ENCODE measurements at regions not wholly inside any gene's neighbourhood (a gene's known extent, or its start where the extent isn't known, plus 50 kb on each side); places are given as distances from the start of the nearest gene placed in this dataset.

GRCh38 chr5:3102531-3102930 is 351.1 kb upstream of the IRX2 start:
- Histone ChIP-seq H3K4me3 (ENCODE audit: control extremely low read depth in 1 of 5, extremely low read depth in 1 of 5, insufficient read depth in 1 of 5, low read depth in 2 of 5, low read length in 4 of 5) (no peak overlapping the region), H3K4me1 (ENCODE audit: control insufficient read depth in 2 of 2, insufficient read depth in 2 of 2, low read length in 2 of 2) (no peaks in the 10 kb centered on the region), H3K9ac (ENCODE audit: low read length) (no peak overlapping the region), H3K4me2 (replicated peaks; ENCODE audit: low read depth, low read length, poor library complexity, severe bottlenecking) (no peak overlapping the region), H4K20me1 (ENCODE audit: control insufficient read depth, insufficient read depth, low read length, poor library complexity, severe bottlenecking) (no peaks in the 10 kb centered on the region), H3K36me3 (replicated peaks in 1 of 2; ENCODE audit: control extremely low read depth in 1 of 2, control insufficient read depth in 1 of 2, extremely low read depth in 1 of 2, insufficient read depth in 2 of 2, low read length in 1 of 2) (no peaks in the 10 kb centered on the region), H3K9me3 (ENCODE audit: control extremely low read depth in 1 of 3, control insufficient read depth in 2 of 3, insufficient read depth in 1 of 3, low read length in 2 of 3) (peaks cover 0 to 49% (median 0%) of the 10 kb centered on the region in 3 donors), H3K27me3 (replicated peaks in 1 of 4; ENCODE audit: control extremely low read depth in 1 of 4, control insufficient read depth in 3 of 4, insufficient read depth in 4 of 4, low read length in 3 of 4) (peaks cover 0 to 12% (median 1%) of the 10 kb centered on the region in 4 experiments), H3K27ac (ENCODE audit: low read length in 2 of 2) (no peak overlapping the region), H2AFZ (ENCODE audit: insufficient read depth, low read depth, low read length, poor library complexity, severe bottlenecking) (no peak overlapping the region), H3K79me2 (ENCODE audit: control insufficient read depth, insufficient read depth, low read length) (no peaks in the 10 kb centered on the region)
- Mint-ChIP-seq H3K27me3 (peaks cover 5% of the 10 kb centered on the region), H3K4me1 (no peaks in the 10 kb centered on the region), H3K4me3 (no peak overlapping the region), H3K27ac (no peak overlapping the region), H3K9me3 (ENCODE audit: insufficient read depth) (no peaks in the 10 kb centered on the region)
- DNase-seq (no peak), ATAC-seq (ENCODE audit: low read depth) (no peak)
- ChIA-PET CTCF (no interaction called here), POLR2A (no interaction called here)
- 80% methylated on average over 3 of the region's 4 CpGs for WGBS (ENCODE audit: insufficient coverage)
- no peak for TF ChIP-seq EZH2 (IDR thresholded peaks at IDR 0.05; ENCODE audit: borderline replicate concordance, insufficient read depth, low read depth, low read length, poor library complexity, severe bottlenecking)
- no peak for TF ChIP-seq CTCF (IDR thresholded peaks at IDR 0.05)
- intact Hi-C loops (cut with micrococcal nuclease) = no loop called here

GRCh38 chr5:3101561-3101960 is 350.1 kb upstream of the IRX2 start:
- no peaks in the 10 kb centered on the region for H3K9me3 Mint-ChIP-seq (ENCODE audit: insufficient read depth)
- CTCF ChIA-PET = no interaction called here
- no peaks in the 10 kb centered on the region for H4K20me1 ChIP-seq (ENCODE audit: control insufficient read depth, insufficient read depth, low read length, poor library complexity, severe bottlenecking)

More at GRCh38 chr5:3101561-3101960, 350.1 kb upstream of the IRX2 start:
- peaks cover 0 to 12% (median 1%) of the 10 kb centered on the region in 4 experiments for H3K27me3 ChIP-seq (replicated peaks in 1 of 4; ENCODE audit: control extremely low read depth in 1 of 4, control insufficient read depth in 3 of 4, insufficient read depth in 4 of 4, low read length in 3 of 4)
- H3K4me2 ChIP-seq (replicated peaks; ENCODE audit: low read depth, low read length, poor library complexity, severe bottlenecking) = no peak overlapping the region
- H2AFZ ChIP-seq (ENCODE audit: insufficient read depth, low read depth, low read length, poor library complexity, severe bottlenecking) = no peak overlapping the region
- no peaks in the 10 kb centered on the region for H3K79me2 ChIP-seq (ENCODE audit: control insufficient read depth, insufficient read depth, low read length)
- peaks cover under 1% of the 10 kb centered on the region for H3K27me3 Mint-ChIP-seq
- H3K4me1 Mint-ChIP-seq = no peaks in the 10 kb centered on the region
- no peaks in the 10 kb centered on the region for H3K36me3 ChIP-seq (replicated peaks in 1 of 2; ENCODE audit: control extremely low read depth in 1 of 2, control insufficient read depth in 1 of 2, extremely low read depth in 1 of 2, insufficient read depth in 2 of 2, low read length in 1 of 2)
- intact Hi-C loops (cut with micrococcal nuclease) = no loop called here
- H3K9ac ChIP-seq (ENCODE audit: low read length) = no peak overlapping the region
- DNase-seq (no peak), ATAC-seq (ENCODE audit: low read depth) (no peak)
- TF ChIP-seq CTCF (IDR thresholded peaks at IDR 0.05) = no peak
- no peak for TF ChIP-seq EZH2 (IDR thresholded peaks at IDR 0.05; ENCODE audit: borderline replicate concordance, insufficient read depth, low read depth, low read length, poor library complexity, severe bottlenecking)
- peaks cover 0 to 45% (median 0%) of the 10 kb centered on the region in 3 donors for H3K9me3 ChIP-seq (ENCODE audit: control extremely low read depth in 1 of 3, control insufficient read depth in 2 of 3, insufficient read depth in 1 of 3, low read length in 2 of 3)
- POLR2A ChIA-PET = no interaction called here
- 56% methylated on average over 6 of the region's 6 CpGs for WGBS (ENCODE audit: insufficient coverage)
- no peak overlapping the region for H3K27ac Mint-ChIP-seq
- H3K4me3 Mint-ChIP-seq = no peak overlapping the region
- no peak overlapping the region for H3K27ac ChIP-seq (ENCODE audit: low read length in 2 of 2)
- no peaks in the 10 kb centered on the region for H3K4me1 ChIP-seq (ENCODE audit: control insufficient read depth in 2 of 2, insufficient read depth in 2 of 2, low read length in 2 of 2)
- no peak overlapping the region for H3K4me3 ChIP-seq (ENCODE audit: control extremely low read depth in 1 of 5, extremely low read depth in 1 of 5, insufficient read depth in 1 of 5, low read depth in 2 of 5, low read length in 4 of 5)
